HCT116 (cell line): ENCODE measurements at regions not wholly inside any gene's neighbourhood (a gene's known extent, or its start where the extent isn't known, plus 50 kb on each side); places are given as distances from the start of the nearest gene placed in this dataset.

Source experiments
- CBX3 ChIP-seq: IDR thresholded peaks from 2 replicates; pipeline ENCODE4 v1.6.1; 2012; ENCODE audit warnings: low read depth
- CEBPB ChIP-seq: IDR thresholded peaks from 2 replicates; pipeline ENCODE4 v1.6.1; 2012; ENCODE audit warnings: low read depth
- EGR1 ChIP-seq: IDR thresholded peaks from 2 replicates; pipeline ENCODE4 v1.6.1; 2012; ENCODE audit warnings: low read depth
- EZH2 ChIP-seq: fragments of 200-600 bp; sonication (generic); IDR thresholded peaks from 2 replicates; pipeline ENCODE4 v1.6.1; 2017; ENCODE audit warnings: antibody characterized with exemption, mixed run types
- EZH2phosphoT487 ChIP-seq: fragments of 200-600 bp; IDR thresholded peaks from 2 replicates; pipeline ENCODE4 v1.6.1; 2018; ENCODE audit warnings: antibody characterized with exemption, borderline replicate concordance
- FOSL1 ChIP-seq: IDR thresholded peaks from 2 replicates; pipeline ENCODE4 v1.6.1; 2012; ENCODE audit warnings: low read depth
- MAX ChIP-seq: IDR thresholded peaks from 2 replicates; pipeline ENCODE4 v1.6.1; 2012
- POLR2A ChIP-seq: IDR thresholded peaks from 2 replicates; pipeline ENCODE4 v1.7.0; 2011; ENCODE audit warnings: borderline replicate concordance; ENCODE audit not compliant: insufficient read depth, insufficient read length; ENCODE audit errors: extremely low read depth
- POLR2AphosphoS5 ChIP-seq: IDR thresholded peaks from 2 replicates; pipeline ENCODE4 v1.6.1; 2011; ENCODE audit warnings: mild to moderate bottlenecking, low read depth, low read length, moderate library complexity
- RAD21 ChIP-seq: IDR thresholded peaks from 2 replicates; pipeline ENCODE4 v1.6.1; 2012; ENCODE audit warnings: low read depth, mild to moderate bottlenecking
- REST ChIP-seq: IDR thresholded peaks from 2 replicates; pipeline ENCODE4 v1.6.1; 2012; ENCODE audit warnings: low read depth
- SP1 ChIP-seq: IDR thresholded peaks from 2 replicates; pipeline ENCODE4 v1.6.1; 2012; ENCODE audit warnings: low read depth
- TF ChIP-seq, protein P1 (sequence below), 3 experiments: fragments of 200-600 bp in 1 of 3; sonication (generic) in 1 of 3; IDR thresholded peaks in 2 of 3; conservative IDR thresholded peaks in 1 of 3; 2 replicates each; pipeline ENCODE4 v1.5.1; 2012 to 2017; ENCODE audit warnings: low read depth in 2 of 3, low read length in 2 of 3, antibody characterized with exemption in 1 of 3, borderline replicate concordance in 1 of 3, control low read depth in 1 of 3, mild to moderate bottlenecking in 1 of 3, mixed read lengths in 1 of 3, mixed run types in 1 of 3, moderate library complexity in 1 of 3; ENCODE audit not compliant: insufficient read depth in 1 of 3

DNA sequence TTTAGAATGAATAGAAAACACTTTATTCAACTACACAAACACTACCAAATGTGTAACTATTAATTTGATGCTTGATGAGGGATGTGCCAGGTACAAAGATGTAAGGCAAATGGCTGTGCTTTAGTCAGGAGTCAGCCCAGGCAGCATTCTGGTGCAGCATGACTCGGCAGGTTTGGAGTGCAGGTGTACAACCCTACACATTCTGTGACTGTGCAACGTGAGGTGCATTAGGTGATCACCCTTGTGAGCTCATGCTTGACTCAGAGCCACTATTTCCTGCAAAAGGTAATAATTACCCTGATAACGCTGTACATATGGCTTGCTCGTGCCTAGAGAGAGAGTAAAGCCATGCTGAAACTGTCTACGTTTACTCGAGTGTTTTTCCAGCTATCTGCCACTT, 288.7 kb upstream of the DSEL start:
- TF ChIP-seq EZH2phosphoT487 (no peak), POLR2A (no peak), RAD21 (no peak), CEBPB (no peak), SP1 (no peak), EZH2 (no peak), POLR2AphosphoS5 (no peak), MAX (no peak), FOSL1 (no peak), EGR1 (no peak), REST (no peak), CBX3 (no peak)
- TF ChIP-seq, protein P1, sequence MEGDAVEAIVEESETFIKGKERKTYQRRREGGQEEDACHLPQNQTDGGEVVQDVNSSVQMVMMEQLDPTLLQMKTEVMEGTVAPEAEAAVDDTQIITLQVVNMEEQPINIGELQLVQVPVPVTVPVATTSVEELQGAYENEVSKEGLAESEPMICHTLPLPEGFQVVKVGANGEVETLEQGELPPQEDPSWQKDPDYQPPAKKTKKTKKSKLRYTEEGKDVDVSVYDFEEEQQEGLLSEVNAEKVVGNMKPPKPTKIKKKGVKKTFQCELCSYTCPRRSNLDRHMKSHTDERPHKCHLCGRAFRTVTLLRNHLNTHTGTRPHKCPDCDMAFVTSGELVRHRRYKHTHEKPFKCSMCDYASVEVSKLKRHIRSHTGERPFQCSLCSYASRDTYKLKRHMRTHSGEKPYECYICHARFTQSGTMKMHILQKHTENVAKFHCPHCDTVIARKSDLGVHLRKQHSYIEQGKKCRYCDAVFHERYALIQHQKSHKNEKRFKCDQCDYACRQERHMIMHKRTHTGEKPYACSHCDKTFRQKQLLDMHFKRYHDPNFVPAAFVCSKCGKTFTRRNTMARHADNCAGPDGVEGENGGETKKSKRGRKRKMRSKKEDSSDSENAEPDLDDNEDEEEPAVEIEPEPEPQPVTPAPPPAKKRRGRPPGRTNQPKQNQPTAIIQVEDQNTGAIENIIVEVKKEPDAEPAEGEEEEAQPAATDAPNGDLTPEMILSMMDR (IDR thresholded peaks at IDR 0.05 in 2 of 3, conservative IDR thresholded peaks at IDR 0.05 in 1 of 3; ENCODE audit: borderline replicate concordance in 1 of 3, insufficient read depth in 1 of 3, low read depth in 2 of 3, low read length in 2 of 3): no peak
